Trophoblast cell (in vitro differentiated cells and primary cell): ENCODE measurements at regions not wholly inside any gene's neighbourhood (a gene's known extent, or its start where the extent isn't known, plus 50 kb on each side); places are given as distances from the start of the nearest gene placed in this dataset.

Experiments used
- DNase-seq, 2 donors: peaks; one replicate each; pipeline ENCODE4 v3.0.0-alpha.2; 2016
- H2AFZ ChIP-seq: 2 replicates; pipeline ENCODE4 v1.6.1; 2013; ENCODE audit warnings: low read length, moderate library complexity, mild to moderate bottlenecking; ENCODE audit not compliant: insufficient read depth, poor library complexity
- H2AK5ac ChIP-seq: 2 replicates; pipeline ENCODE4 v1.6.1; 2013; ENCODE audit warnings: mild to moderate bottlenecking, low read length
- H2BK120ac ChIP-seq: 2 replicates; pipeline ENCODE4 v1.6.1; 2013; ENCODE audit warnings: low read length, mild to moderate bottlenecking, moderate library complexity; ENCODE audit not compliant: insufficient read depth, poor library complexity
- H2BK12ac ChIP-seq: 2 replicates; pipeline ENCODE4 v1.6.1; 2013; ENCODE audit warnings: mild to moderate bottlenecking, low read length, moderate library complexity
- H2BK5ac ChIP-seq: 2 replicates; pipeline ENCODE4 v1.6.1; 2013; ENCODE audit warnings: low read length, low read depth, moderate library complexity, mild to moderate bottlenecking; ENCODE audit not compliant: poor library complexity
- H3K14ac ChIP-seq: 2 replicates; pipeline ENCODE4 v1.6.1; 2013; ENCODE audit warnings: mild to moderate bottlenecking, low read length
- H3K18ac ChIP-seq: 2 replicates; pipeline ENCODE4 v1.6.1; 2013; ENCODE audit warnings: mild to moderate bottlenecking, low read length
- H3K23ac ChIP-seq: 2 replicates; pipeline ENCODE4 v1.6.1; 2013; ENCODE audit warnings: low read length
- H3K27ac ChIP-seq: 2 replicates; pipeline ENCODE4 v1.5.1; 2013; ENCODE audit warnings: low read depth, mild to moderate bottlenecking, inconsistent platforms, low read length, moderate library complexity
- H3K27me3 ChIP-seq: 2 replicates; pipeline ENCODE4 v1.6.1; 2013; ENCODE audit warnings: inconsistent platforms, mild to moderate bottlenecking, low read length, moderate library complexity; ENCODE audit not compliant: insufficient read depth
- H3K36me3 ChIP-seq, 2 experiments: 1 replicate in 1 of 2; 2 replicates in 1 of 2; pipeline ENCODE4 v1.6.1; 2013; ENCODE audit warnings: low read length in 2 of 2, mild to moderate bottlenecking in 2 of 2, moderate library complexity in 1 of 2; ENCODE audit not compliant: insufficient read depth in 2 of 2, control insufficient read depth in 1 of 2
- H3K4ac ChIP-seq: 2 replicates; pipeline ENCODE4 v1.6.1; 2013; ENCODE audit warnings: low read depth, mild to moderate bottlenecking, low read length, moderate library complexity
- H3K4me1 ChIP-seq, 2 experiments: 1 replicate in 1 of 2; 2 replicates in 1 of 2; pipeline ENCODE4 v1.6.1; 2013; ENCODE audit warnings: low read length in 2 of 2, mild to moderate bottlenecking in 2 of 2, moderate library complexity in 1 of 2; ENCODE audit not compliant: insufficient read depth in 2 of 2, control insufficient read depth in 1 of 2
- H3K4me2 ChIP-seq: 2 replicates; pipeline ENCODE4 v1.6.1; 2013; ENCODE audit warnings: inconsistent platforms, mild to moderate bottlenecking, low read length, moderate library complexity
- H3K4me3 ChIP-seq: 2 replicates; pipeline ENCODE4 v1.5.1; 2013; ENCODE audit warnings: mild to moderate bottlenecking, low read depth, low read length, inconsistent platforms
- H3K79me1 ChIP-seq: one replicate; pipeline ENCODE4 v1.6.1; 2013; ENCODE audit warnings: low read length
- H3K79me2 ChIP-seq: 2 replicates; pipeline ENCODE4 v1.6.1; 2013; ENCODE audit warnings: low read length, mild to moderate bottlenecking; ENCODE audit not compliant: control insufficient read depth, insufficient read depth, poor library complexity
- H3K9ac ChIP-seq: 2 replicates; pipeline ENCODE4 v1.6.1; 2013; ENCODE audit warnings: mild to moderate bottlenecking, low read length
- H3K9me3 ChIP-seq: 2 replicates; pipeline ENCODE4 v1.6.1; 2013; ENCODE audit warnings: low read depth, mild to moderate bottlenecking, control low read depth, inconsistent platforms, low read length; ENCODE audit not compliant: insufficient read depth
- H4K12ac ChIP-seq: 2 replicates; pipeline ENCODE4 v1.6.1; 2013; ENCODE audit warnings: low read depth, mild to moderate bottlenecking, low read length, moderate library complexity
- H4K8ac ChIP-seq: 2 replicates; pipeline ENCODE4 v1.6.1; 2013; ENCODE audit warnings: low read depth, mild to moderate bottlenecking, low read length, moderate library complexity
- H4K91ac ChIP-seq: one replicate; pipeline ENCODE4 v1.6.1; 2013; ENCODE audit warnings: low read depth, mild to moderate bottlenecking, low read length, moderate library complexity
- WGBS: extraction: QIAGEN DNeasy Blood & Tissue Kit; methylation state at CpG from one replicate; pipeline ENCODE4 v1.1.7; 2013; ENCODE audit warnings: missing lambda C conversion rate; ENCODE audit not compliant: insufficient read length, insufficient coverage; ENCODE audit errors: extremely low coverage; 5-methylcytosine and 5-hydroxymethylcytosine counted together

DNA sequence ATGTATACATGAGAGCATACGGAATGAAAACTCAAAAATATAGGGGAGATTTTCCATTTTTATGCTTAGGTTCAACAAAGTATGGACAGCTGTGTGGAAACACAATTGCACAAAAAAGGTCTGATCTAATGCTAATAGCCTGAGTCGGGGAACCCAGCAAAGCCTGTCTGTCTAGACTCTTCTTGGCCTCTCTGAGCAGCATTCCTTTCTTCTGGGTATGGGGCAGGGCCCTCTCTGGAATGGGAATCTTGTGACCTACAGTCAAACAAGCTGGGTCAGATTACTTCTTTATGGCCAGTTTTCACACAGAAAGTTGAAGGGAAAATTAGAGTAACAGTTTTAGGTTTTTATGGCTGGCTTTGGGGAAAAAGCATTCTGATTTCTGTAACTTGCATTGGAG is 534.0 kb upstream of the LMO3 start:
- Histone ChIP-seq H3K4ac (no peak overlapping the region), H3K4me2 (peak overlapping the region; percentile 9), H2BK12ac (no peak overlapping the region), H3K79me1 (peaks cover 3% of the 10 kb centered on the region), H2AFZ (no peak overlapping the region), H4K91ac (no peak overlapping the region), H4K12ac (no peak overlapping the region), H3K9me3 (no peaks in the 10 kb centered on the region), H2BK120ac (no peak overlapping the region), H2AK5ac (no peak overlapping the region), H3K79me2 (no peaks in the 10 kb centered on the region), H3K14ac (no peak overlapping the region), H3K27me3 (no peaks in the 10 kb centered on the region), H3K36me3 (no peaks in the 10 kb centered on the region), H4K8ac (no peak overlapping the region), H3K18ac (no peak overlapping the region), H3K4me1 (peaks cover 0 to 3% of the 10 kb centered on the region in 2 experiments), H2BK5ac (no peak overlapping the region), H3K27ac (peak overlapping the region; percentile 42), H3K23ac (no peak overlapping the region), H3K4me3 (no peak overlapping the region), H3K9ac (no peak overlapping the region)
- DNase-seq: peak; percentile 89 to 93
- no CpG with 5 or more reads among the region's 2 CpGs for WGBS

DNA sequence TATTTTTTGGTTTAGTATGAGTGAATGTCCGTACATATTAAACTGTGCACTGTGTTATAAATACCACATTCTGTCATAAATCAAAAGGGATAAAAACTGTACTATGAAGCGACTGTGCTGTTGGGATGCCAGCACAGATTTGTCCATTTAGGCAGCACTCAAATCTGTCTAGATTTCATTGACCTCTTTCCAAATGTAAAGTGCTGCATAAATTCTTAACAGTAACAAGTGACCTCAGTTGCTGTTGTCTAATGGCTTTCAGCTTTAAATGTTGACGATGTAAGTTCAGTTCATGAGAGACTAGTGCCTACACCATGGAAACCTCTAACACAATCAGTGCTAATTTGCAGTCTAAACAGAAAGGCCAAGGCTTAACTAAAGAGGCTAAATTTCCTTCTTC is 531.4 kb upstream of the LMO3 start:
- Histone ChIP-seq H3K79me2 (no peaks in the 10 kb centered on the region), H3K4ac (no peak overlapping the region), H3K14ac (no peak overlapping the region), H3K18ac (no peak overlapping the region), H3K4me2 (no peak overlapping the region), H3K4me1 (peaks cover 0 to 3% of the 10 kb centered on the region in 2 experiments), H2BK5ac (no peak overlapping the region), H3K23ac (no peak overlapping the region), H3K9ac (no peak overlapping the region), H2AFZ (no peak overlapping the region), H4K8ac (no peak overlapping the region), H3K4me3 (no peak overlapping the region), H4K12ac (no peak overlapping the region), H2BK12ac (no peak overlapping the region), H3K36me3 (no peaks in the 10 kb centered on the region), H3K27ac (no peak overlapping the region), H3K27me3 (no peaks in the 10 kb centered on the region), H3K79me1 (peaks cover 3% of the 10 kb centered on the region), H2AK5ac (no peak overlapping the region), H3K9me3 (no peaks in the 10 kb centered on the region), H4K91ac (no peak overlapping the region), H2BK120ac (no peak overlapping the region)
- no CpG with 5 or more reads among the region's 3 CpGs for WGBS
- DNase-seq: no peak

DNA sequence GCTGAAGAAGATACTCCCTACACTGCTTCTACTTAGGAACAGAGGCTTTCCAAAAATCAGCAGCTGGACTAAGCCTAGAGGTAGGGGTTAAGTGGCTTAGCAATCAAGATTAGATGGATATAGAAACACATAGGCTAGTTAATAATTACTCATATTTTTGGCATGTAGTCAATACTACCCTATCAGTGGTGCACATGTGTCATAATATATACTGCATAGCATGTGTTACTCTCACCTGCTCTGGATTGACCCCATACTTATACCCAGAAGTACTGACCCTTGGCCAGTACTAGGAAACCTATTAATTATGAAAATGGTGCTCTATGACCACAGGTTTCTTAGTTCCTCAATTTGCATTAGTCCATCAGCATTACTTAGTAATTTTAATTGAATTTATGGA is 528.4 kb upstream of the LMO3 start:
- Histone ChIP-seq H3K4me1 (no peaks in the 10 kb centered on the region), H3K4me2 (no peak overlapping the region), H3K36me3 (no peaks in the 10 kb centered on the region), H2AK5ac (no peak overlapping the region), H4K12ac (no peak overlapping the region), H2BK12ac (no peak overlapping the region), H3K9ac (no peak overlapping the region), H4K8ac (no peak overlapping the region), H3K27ac (no peak overlapping the region), H3K4me3 (no peak overlapping the region), H3K27me3 (no peaks in the 10 kb centered on the region), H4K91ac (no peak overlapping the region), H3K79me2 (no peaks in the 10 kb centered on the region), H3K18ac (no peak overlapping the region), H2BK5ac (no peak overlapping the region), H3K14ac (no peak overlapping the region), H2BK120ac (no peak overlapping the region), H2AFZ (no peak overlapping the region), H3K79me1 (no peaks in the 10 kb centered on the region), H3K9me3 (no peaks in the 10 kb centered on the region), H3K23ac (no peak overlapping the region), H3K4ac (no peak overlapping the region)
- no peak for DNase-seq

GRCh38 chr12:17132336-17132735 is 526.4 kb upstream of the LMO3 start:
- Histone ChIP-seq H3K14ac (no peak overlapping the region), H3K4ac (no peak overlapping the region), H3K4me3 (no peak overlapping the region), H3K4me1 (no peaks in the 10 kb centered on the region), H3K9me3 (no peaks in the 10 kb centered on the region), H2BK5ac (no peak overlapping the region), H2BK12ac (no peak overlapping the region), H3K27ac (no peak overlapping the region), H3K27me3 (no peaks in the 10 kb centered on the region), H4K8ac (no peak overlapping the region), H3K79me2 (no peaks in the 10 kb centered on the region), H3K9ac (no peak overlapping the region), H3K18ac (no peak overlapping the region), H4K12ac (no peak overlapping the region), H2AFZ (no peak overlapping the region), H2BK120ac (no peak overlapping the region), H2AK5ac (no peak overlapping the region), H4K91ac (no peak overlapping the region), H3K4me2 (no peak overlapping the region), H3K79me1 (no peaks in the 10 kb centered on the region), H3K23ac (no peak overlapping the region), H3K36me3 (no peaks in the 10 kb centered on the region)
- no CpG with 5 or more reads among the region's 4 CpGs for WGBS
- DNase-seq: peak; percentile 59 to 73
